Neuron (in vitro differentiated cells): ENCODE measurements at regions not wholly inside any gene's neighbourhood (a gene's known extent, or its start where the extent isn't known, plus 50 kb on each side); places are given as distances from the start of the nearest gene placed in this dataset.

Source experiments
- H2AFZ ChIP-seq: one replicate; pipeline ENCODE4 v1.6.1; 2013; ENCODE audit warnings: low read depth, mild to moderate bottlenecking, inconsistent platforms, low read length, moderate library complexity
- H3K27me3 ChIP-seq: one replicate; pipeline ENCODE4 v1.6.1; 2013; ENCODE audit warnings: low read length; ENCODE audit not compliant: insufficient read depth
- H3K36me3 ChIP-seq: one replicate; pipeline ENCODE4 v1.6.1; 2013; ENCODE audit warnings: low read length; ENCODE audit not compliant: insufficient read depth
- H3K4me1 ChIP-seq: one replicate; pipeline ENCODE4 v1.6.1; 2013; ENCODE audit warnings: low read length; ENCODE audit not compliant: insufficient read depth
- H3K4me3 ChIP-seq: 2 replicates; pipeline ENCODE4 v1.5.1; 2013; ENCODE audit warnings: mild to moderate bottlenecking, low read length, moderate library complexity
- H3K9me3 ChIP-seq: one replicate; pipeline ENCODE4 v1.6.1; 2013; ENCODE audit warnings: low read length

DNA sequence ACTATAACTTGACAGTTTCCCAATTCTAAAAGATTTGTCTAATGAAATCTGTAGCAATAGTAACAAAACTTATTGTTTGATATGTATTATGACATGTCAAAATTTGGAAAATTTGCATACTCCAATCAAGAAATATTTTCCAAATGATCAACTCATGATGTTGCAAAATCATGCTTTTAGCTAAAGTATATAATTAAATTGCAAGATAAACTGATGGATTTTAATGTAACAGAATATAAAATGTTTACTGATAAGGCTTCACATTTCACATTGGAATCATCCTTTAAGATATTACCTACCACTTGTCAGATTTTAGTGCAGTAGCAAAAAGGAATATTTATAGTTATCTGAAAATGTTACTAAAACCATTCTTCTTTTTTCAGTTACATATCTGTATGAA, 421.9 kb upstream of the SEMA3D start:
- Histone ChIP-seq H3K9me3 (no peaks in the 10 kb centered on the region), H3K27me3 (no peaks in the 10 kb centered on the region), H3K4me3 (no peak overlapping the region), H2AFZ (no peak overlapping the region), H3K36me3 (no peaks in the 10 kb centered on the region), H3K4me1 (no peaks in the 10 kb centered on the region)

- no peaks in the 10 kb centered on the region for H3K36me3 ChIP-seq
- H2AFZ ChIP-seq = no peak overlapping the region
- no peaks in the 10 kb centered on the region for H3K27me3 ChIP-seq
- H3K9me3 ChIP-seq = no peaks in the 10 kb centered on the region
- H3K4me1 ChIP-seq = peaks cover 17% of the 10 kb centered on the region
- no peak overlapping the region for H3K4me3 ChIP-seq
Observed at GRCh38 chr7:85602196-85602595, 415.3 kb upstream of the SEMA3D start.

- no peak overlapping the region for H3K4me3 ChIP-seq
- no peaks in the 10 kb centered on the region for H3K9me3 ChIP-seq
- H3K36me3 ChIP-seq = no peaks in the 10 kb centered on the region
- H2AFZ ChIP-seq = peak overlapping the region; percentile 70
- H3K4me1 ChIP-seq = peaks cover 17% of the 10 kb centered on the region
- no peaks in the 10 kb centered on the region for H3K27me3 ChIP-seq
Observed at GRCh38 chr7:85600395-85600794, 413.5 kb upstream of the SEMA3D start.

- Histone ChIP-seq H3K4me3 (no peak overlapping the region), H3K4me1 (peaks cover 17% of the 10 kb centered on the region), H3K27me3 (no peaks in the 10 kb centered on the region)
Observed at GRCh38 chr7:85596827-85597226, 410.0 kb upstream of the SEMA3D start.

GRCh38 chr7:85595750-85596178, 408.9 kb upstream of the SEMA3D start:
- H3K27me3 ChIP-seq = no peaks in the 10 kb centered on the region
- no peak overlapping the region for H3K4me3 ChIP-seq
- peaks cover 14% of the 10 kb centered on the region for H3K4me1 ChIP-seq
- no peak overlapping the region for H2AFZ ChIP-seq
- no peaks in the 10 kb centered on the region for H3K9me3 ChIP-seq
- no peaks in the 10 kb centered on the region for H3K36me3 ChIP-seq

More at GRCh38 chr7:85596827-85597226, 410.0 kb upstream of the SEMA3D start:
- Histone ChIP-seq H3K9me3 (no peaks in the 10 kb centered on the region), H2AFZ (no peak overlapping the region), H3K36me3 (no peaks in the 10 kb centered on the region)

DNA sequence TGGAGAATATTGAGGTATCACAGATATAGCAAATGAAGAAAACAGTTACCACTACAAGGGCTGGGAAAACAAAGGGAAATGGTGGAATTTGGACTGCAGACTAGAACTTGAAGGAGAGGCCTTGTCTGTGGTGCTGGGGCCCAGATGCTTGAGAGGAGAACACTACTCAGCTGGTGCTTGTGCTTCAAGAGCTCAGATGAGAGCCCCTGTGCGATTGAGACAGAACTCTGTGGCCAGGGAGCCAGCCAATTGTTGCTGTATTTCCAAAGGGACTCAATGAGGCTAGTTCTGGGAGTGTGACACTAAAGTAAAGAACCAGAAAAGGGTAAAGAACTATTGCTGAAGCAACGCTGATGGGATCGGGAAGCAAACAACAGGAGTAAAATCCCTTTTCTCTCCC, 406.5 kb upstream of the SEMA3D start:
- Histone ChIP-seq H3K4me3 (no peak overlapping the region), H3K27me3 (no peaks in the 10 kb centered on the region), H3K9me3 (no peaks in the 10 kb centered on the region), H3K4me1 (no peaks in the 10 kb centered on the region), H3K36me3 (no peaks in the 10 kb centered on the region), H2AFZ (no peak overlapping the region)

- H3K4me3 ChIP-seq = no peak overlapping the region
- no peaks in the 10 kb centered on the region for H3K27me3 ChIP-seq
- H3K9me3 ChIP-seq = no peaks in the 10 kb centered on the region
- no peaks in the 10 kb centered on the region for H3K36me3 ChIP-seq
- peak overlapping the region; percentile 36 for H2AFZ ChIP-seq
- H3K4me1 ChIP-seq = no peaks in the 10 kb centered on the region
Observed at GRCh38 chr7:85587785-85588184, 400.9 kb upstream of the SEMA3D start.

- Histone ChIP-seq H3K4me3 (no peak overlapping the region), H3K9me3 (no peaks in the 10 kb centered on the region), H3K27me3 (no peaks in the 10 kb centered on the region), H3K36me3 (no peaks in the 10 kb centered on the region), H3K4me1 (no peaks in the 10 kb centered on the region), H2AFZ (no peak overlapping the region)
Observed at GRCh38 chr7:85586091-85586490, 399.2 kb upstream of the SEMA3D start.

GRCh38 chr7:85583131-85583953, 396.5 kb upstream of the SEMA3D start:
- no peaks in the 10 kb centered on the region for H3K27me3 ChIP-seq
- H3K4me3 ChIP-seq = no peak overlapping the region
- H3K9me3 ChIP-seq = no peaks in the 10 kb centered on the region
- no peak overlapping the region for H2AFZ ChIP-seq
- no peaks in the 10 kb centered on the region for H3K36me3 ChIP-seq
- H3K4me1 ChIP-seq = no peaks in the 10 kb centered on the region

GRCh38 chr7:85573844-85574243, 387.0 kb upstream of the SEMA3D start:
- H3K9me3 ChIP-seq = no peaks in the 10 kb centered on the region
- H3K4me3 ChIP-seq = no peak overlapping the region
- no peaks in the 10 kb centered on the region for H3K36me3 ChIP-seq
- H3K4me1 ChIP-seq = no peaks in the 10 kb centered on the region
- no peaks in the 10 kb centered on the region for H3K27me3 ChIP-seq
- H2AFZ ChIP-seq = no peak overlapping the region

- Histone ChIP-seq H3K4me1 (no peaks in the 10 kb centered on the region), H3K36me3 (no peaks in the 10 kb centered on the region), H3K27me3 (no peaks in the 10 kb centered on the region), H3K4me3 (no peak overlapping the region), H2AFZ (no peak overlapping the region), H3K9me3 (no peaks in the 10 kb centered on the region)
Observed at GRCh38 chr7:85573346-85573745, 386.5 kb upstream of the SEMA3D start.

- Histone ChIP-seq H3K4me1 (no peaks in the 10 kb centered on the region), H2AFZ (no peak overlapping the region), H3K27me3 (no peaks in the 10 kb centered on the region), H3K9me3 (no peaks in the 10 kb centered on the region), H3K36me3 (no peaks in the 10 kb centered on the region), H3K4me3 (no peak overlapping the region)
Observed at GRCh38 chr7:85570898-85571297, 384.0 kb upstream of the SEMA3D start.

- Histone ChIP-seq H3K4me3 (no peak overlapping the region), H3K36me3 (no peaks in the 10 kb centered on the region), H2AFZ (no peak overlapping the region), H3K4me1 (no peaks in the 10 kb centered on the region), H3K9me3 (no peaks in the 10 kb centered on the region), H3K27me3 (no peaks in the 10 kb centered on the region)
Observed at GRCh38 chr7:85567983-85568382, 381.1 kb upstream of the SEMA3D start.
